HFF-Myc (cell line): ENCODE measurements at regions not wholly inside any gene's neighbourhood (a gene's known extent, or its start where the extent isn't known, plus 50 kb on each side); places are given as distances from the start of the nearest gene placed in this dataset.

ENCODE experiments used
- DNase-seq: peaks from one replicate; pipeline ENCODE4 v3.0.0-alpha.2; 2011; ENCODE audit warnings: low read depth; ENCODE audit errors: extremely low read depth
- H3K4me3 ChIP-seq: replicated peaks from 2 replicates; pipeline ENCODE4 v1.5.1; 2011; ENCODE audit warnings: low read depth, mild to moderate bottlenecking, control low read depth, low read length
- CTCF ChIP-seq: IDR thresholded peaks from 2 replicates; pipeline ENCODE4 v1.5.1; 2012; ENCODE audit warnings: mild to moderate bottlenecking, low read depth, low read length, control low read depth; ENCODE audit errors: missing control alignments

GRCh38 chrX:124497386-124497785 is 151.0 kb downstream of the SH2D1A start:
- DNase-seq: no peak
- no peak overlapping the region for H3K4me3 ChIP-seq
- TF ChIP-seq CTCF: no peak

GRCh38 chrX:124501586-124501985 is 155.2 kb downstream of the SH2D1A start:
- DNase-seq: no peak
- H3K4me3 ChIP-seq: no peak overlapping the region
- no peak for TF ChIP-seq CTCF

- H3K4me3 ChIP-seq: no peak overlapping the region
- no peak for TF ChIP-seq CTCF
- DNase-seq: no peak
These were observed 155.8 kb downstream of the SH2D1A start for GRCh38 chrX:124502166-124502565.

- no peak overlapping the region for H3K4me3 ChIP-seq
- TF ChIP-seq CTCF: no peak
- no peak for DNase-seq
These were observed 156.2 kb downstream of the SH2D1A start for GRCh38 chrX:124502599-124502998.

- DNase-seq: no peak
- no peak for TF ChIP-seq CTCF
- H3K4me3 ChIP-seq: no peak overlapping the region
These were observed 158.0 kb downstream of the SH2D1A start for GRCh38 chrX:124504111-124504983.

- TF ChIP-seq CTCF: no peak
- DNase-seq: no peak
These were observed 159.7 kb downstream of the SH2D1A start for GRCh38 chrX:124506066-124506465.

More at GRCh38 chrX:124506066-124506465, 159.7 kb downstream of the SH2D1A start:
- H3K4me3 ChIP-seq: no peak overlapping the region
